ENCODE measurements at regions not wholly inside any gene's neighbourhood (a gene's known extent, or its start where the extent isn't known, plus 50 kb on each side); places are given as distances from the start of the nearest gene placed in this dataset.
"Not testable (repeated sequence)": the region's sequence is repeated elsewhere in the genome, so short reads cannot be mapped to it uniquely, and the experiment has no call there.

- no peaks in the 10 kb centered on the region for H3K9me3 ChIP-seq (ENCODE audit: low read depth)
- H3K36me3 ChIP-seq, result no peaks in the 10 kb centered on the region
- no peak overlapping the region for H3K27ac ChIP-seq
- H3K4me1 ChIP-seq (ENCODE audit: low read depth), result no peaks in the 10 kb centered on the region
- no peak overlapping the region for H3K4me3 ChIP-seq
- DNase-seq (ENCODE audit: low read depth in 1 of 2, low spot score in 1 of 2), result no peak
- no peaks in the 10 kb centered on the region for H3K27me3 ChIP-seq
- TF ChIP-seq CTCF (IDR thresholded peaks at IDR 0.05; ENCODE audit: low read depth, low read length), result no peak
These were observed 518.6 kb upstream of the NUDT12 start for GRCh38 chr5:104081232-104081631.

- TF ChIP-seq CTCF (IDR thresholded peaks at IDR 0.05; ENCODE audit: low read depth, low read length), result no peak
- no peaks in the 10 kb centered on the region for H3K36me3 ChIP-seq
- no peaks in the 10 kb centered on the region for H3K9me3 ChIP-seq (ENCODE audit: low read depth)
- no peak for DNase-seq (ENCODE audit: low read depth in 1 of 2, low spot score in 1 of 2)
- no peaks in the 10 kb centered on the region for H3K27me3 ChIP-seq
- no peaks in the 10 kb centered on the region for H3K4me1 ChIP-seq (ENCODE audit: low read depth)
- no peak overlapping the region for H3K4me3 ChIP-seq
- H3K27ac ChIP-seq, result no peak overlapping the region
These were observed 518.1 kb upstream of the NUDT12 start for GRCh38 chr5:104080646-104081175.

GRCh38 chr5:104079861-104080645, 517.5 kb upstream of the NUDT12 start:
- not testable (repeated sequence) for DNase-seq (ENCODE audit: low read depth in 1 of 2, low spot score in 1 of 2); H3K36me3 ChIP-seq; H3K27ac ChIP-seq; H3K4me1 ChIP-seq (ENCODE audit: low read depth); H3K9me3 ChIP-seq (ENCODE audit: low read depth); H3K27me3 ChIP-seq; H3K4me3 ChIP-seq

- TF ChIP-seq CTCF (IDR thresholded peaks at IDR 0.05; ENCODE audit: low read depth, low read length), result no peak
- Histone ChIP-seq H3K4me1 (ENCODE audit: low read depth) (no peaks in the 10 kb centered on the region), H3K9me3 (ENCODE audit: low read depth) (no peaks in the 10 kb centered on the region), H3K27me3 (no peaks in the 10 kb centered on the region), H3K27ac (no peak overlapping the region), H3K36me3 (no peaks in the 10 kb centered on the region), H3K4me3 (no peak overlapping the region)
- DNase-seq (ENCODE audit: low read depth in 1 of 2, low spot score in 1 of 2), result no peak
These were observed 509.3 kb upstream of the NUDT12 start for GRCh38 chr5:104071887-104072286.

GRCh38 chr5:104062621-104063377, 500.2 kb upstream of the NUDT12 start:
- H3K27me3 ChIP-seq, result no peaks in the 10 kb centered on the region
- no peaks in the 10 kb centered on the region for H3K9me3 ChIP-seq (ENCODE audit: low read depth)
- no peak for TF ChIP-seq CTCF (IDR thresholded peaks at IDR 0.05; ENCODE audit: low read depth, low read length)
- no peak overlapping the region for H3K4me3 ChIP-seq
- no peak for DNase-seq (ENCODE audit: low read depth in 1 of 2, low spot score in 1 of 2)
- no peaks in the 10 kb centered on the region for H3K36me3 ChIP-seq
- H3K27ac ChIP-seq, result no peak overlapping the region
- H3K4me1 ChIP-seq (ENCODE audit: low read depth), result no peaks in the 10 kb centered on the region

GRCh38 chr5:104061707-104062106, 499.1 kb upstream of the NUDT12 start:
- no peak overlapping the region for H3K27ac ChIP-seq
- no peaks in the 10 kb centered on the region for H3K4me1 ChIP-seq (ENCODE audit: low read depth)
- H3K36me3 ChIP-seq, result no peaks in the 10 kb centered on the region
- no peaks in the 10 kb centered on the region for H3K9me3 ChIP-seq (ENCODE audit: low read depth)
- no peak overlapping the region for H3K4me3 ChIP-seq
- no peak for TF ChIP-seq CTCF (IDR thresholded peaks at IDR 0.05; ENCODE audit: low read depth, low read length)
- H3K27me3 ChIP-seq, result no peaks in the 10 kb centered on the region
- DNase-seq (ENCODE audit: low read depth in 1 of 2, low spot score in 1 of 2), result no peak
